ENCODE measurements at regions not wholly inside any gene's neighbourhood (a gene's known extent, or its start where the extent isn't known, plus 50 kb on each side); places are given as distances from the start of the nearest gene placed in this dataset.
A peak's percentile ranks its signal among the peaks of the same experiment; 100 is the strongest.

DNA sequence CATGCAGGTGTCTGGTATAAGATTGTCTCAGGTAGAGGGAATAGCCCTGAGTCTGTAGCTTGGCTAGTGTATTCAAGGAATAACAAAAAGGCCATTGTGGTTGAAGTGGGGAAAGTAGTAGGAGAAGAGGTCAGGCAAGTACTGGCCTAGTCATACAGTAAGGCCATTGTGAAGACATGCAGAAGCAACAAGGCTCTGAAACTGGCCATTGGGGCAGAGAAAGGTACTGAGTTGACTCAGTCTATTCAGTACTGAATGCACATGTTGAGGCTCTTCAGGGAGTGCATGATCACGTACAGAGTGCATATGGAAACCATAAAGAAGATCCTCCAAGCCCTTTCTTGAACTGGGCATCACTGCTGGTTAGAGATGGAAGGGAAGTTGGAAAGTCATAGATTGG lies 477.6 kb downstream of the SOX6 start:
- H3K27me3 ChIP-seq: no peaks in the 10 kb centered on the region
- ATAC-seq (no peak), DNase-seq (no peak)
- H3K36me3 ChIP-seq: no peaks in the 10 kb centered on the region
- intact Hi-C loops (cut with DNase I): no loop called here
- H3K9me3 ChIP-seq: peaks cover 0 to under 1% (median 0%) of the 10 kb centered on the region in 12 donors
- H3K4me3 ChIP-seq: no peak overlapping the region
- TF ChIP-seq, protein P1, sequence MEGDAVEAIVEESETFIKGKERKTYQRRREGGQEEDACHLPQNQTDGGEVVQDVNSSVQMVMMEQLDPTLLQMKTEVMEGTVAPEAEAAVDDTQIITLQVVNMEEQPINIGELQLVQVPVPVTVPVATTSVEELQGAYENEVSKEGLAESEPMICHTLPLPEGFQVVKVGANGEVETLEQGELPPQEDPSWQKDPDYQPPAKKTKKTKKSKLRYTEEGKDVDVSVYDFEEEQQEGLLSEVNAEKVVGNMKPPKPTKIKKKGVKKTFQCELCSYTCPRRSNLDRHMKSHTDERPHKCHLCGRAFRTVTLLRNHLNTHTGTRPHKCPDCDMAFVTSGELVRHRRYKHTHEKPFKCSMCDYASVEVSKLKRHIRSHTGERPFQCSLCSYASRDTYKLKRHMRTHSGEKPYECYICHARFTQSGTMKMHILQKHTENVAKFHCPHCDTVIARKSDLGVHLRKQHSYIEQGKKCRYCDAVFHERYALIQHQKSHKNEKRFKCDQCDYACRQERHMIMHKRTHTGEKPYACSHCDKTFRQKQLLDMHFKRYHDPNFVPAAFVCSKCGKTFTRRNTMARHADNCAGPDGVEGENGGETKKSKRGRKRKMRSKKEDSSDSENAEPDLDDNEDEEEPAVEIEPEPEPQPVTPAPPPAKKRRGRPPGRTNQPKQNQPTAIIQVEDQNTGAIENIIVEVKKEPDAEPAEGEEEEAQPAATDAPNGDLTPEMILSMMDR (IDR thresholded peaks at IDR 0.05): no peak
- no peak for TF ChIP-seq POLR2A (IDR thresholded peaks at IDR 0.05)
- H3K27ac ChIP-seq: no peak overlapping the region
- H3K4me1 ChIP-seq: peaks cover 0 to 17% (median 7%) of the 10 kb centered on the region in 12 donors
- 92 to 100% (median 95%) methylated on average over 1 of the region's 1 CpG for WGBS, 4 donors

DNA sequence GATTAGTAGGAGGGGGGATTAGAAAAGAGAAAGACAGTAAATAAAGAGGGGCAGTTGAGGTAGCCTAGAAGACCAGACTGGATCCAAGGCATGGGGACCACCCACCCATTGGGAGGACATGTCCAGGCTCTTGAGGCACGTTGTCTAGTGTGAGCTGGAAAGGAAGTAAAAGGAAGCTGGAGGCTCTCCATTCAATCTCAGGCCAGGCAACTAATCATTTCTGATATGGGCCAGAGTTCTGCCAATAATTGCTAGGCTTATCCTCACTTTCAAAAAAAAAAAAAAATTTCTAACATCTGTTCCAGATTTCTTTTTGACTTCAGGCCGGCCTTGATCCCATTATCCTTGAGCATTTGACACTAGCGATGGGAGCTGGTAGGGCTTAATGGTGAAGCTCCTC lies 476.1 kb downstream of the SOX6 start:
- Histone ChIP-seq H3K4me1 (peaks cover 0 to 32% (median 18%) of the 10 kb centered on the region in 12 donors), H3K36me3 (no peaks in the 10 kb centered on the region), H3K27ac (no peak overlapping the region), H3K9me3 (no peaks in the 10 kb centered on the region), H3K27me3 (no peaks in the 10 kb centered on the region), H3K4me3 (no peak overlapping the region)
- ATAC-seq: no peak
- intact Hi-C loops (cut with DNase I): no loop called here
- no peak for DNase-seq
- TF ChIP-seq, protein P1 (IDR thresholded peaks at IDR 0.05): no peak
- TF ChIP-seq POLR2A (IDR thresholded peaks at IDR 0.05): no peak
- WGBS, 4 donors: 71 to 83% (median 73%) methylated on average over 3 of the region's 3 CpGs

DNA sequence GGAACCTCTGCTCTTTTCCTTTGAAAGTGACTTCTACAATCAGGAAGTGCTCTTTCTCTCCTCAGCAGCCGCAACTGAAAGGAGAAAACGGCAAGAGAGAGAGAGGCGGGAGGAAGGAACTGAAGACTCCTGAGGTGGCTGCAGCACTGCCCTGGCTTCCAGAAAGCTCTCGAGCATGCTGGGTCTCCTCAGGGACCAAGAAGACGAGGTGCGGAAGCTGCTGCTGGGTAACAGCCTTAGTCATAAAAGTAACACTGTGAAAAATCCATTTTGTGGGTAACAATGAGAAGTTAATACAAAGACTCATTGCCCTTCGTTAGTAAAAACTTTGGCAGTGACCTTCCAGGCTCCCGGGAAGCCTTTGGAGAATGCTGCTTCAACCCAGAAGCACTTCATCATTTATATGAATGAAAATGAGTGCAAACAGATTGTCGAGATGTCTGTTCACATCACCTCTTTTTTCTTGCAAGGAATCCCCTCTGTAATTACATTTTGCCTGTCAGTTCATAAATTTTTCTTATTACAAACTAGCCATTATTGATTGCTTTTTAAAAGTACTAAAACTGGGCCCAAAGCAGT lies 473.4 kb downstream of the SOX6 start:
- H3K36me3 ChIP-seq: no peaks in the 10 kb centered on the region
- H3K9me3 ChIP-seq: no peaks in the 10 kb centered on the region
- no peak overlapping the region for H3K4me3 ChIP-seq
- H3K27me3 ChIP-seq: no peaks in the 10 kb centered on the region
- peak overlapping the region in 10 of 12 donors; percentile 31 to 79 (median 53) for H3K27ac ChIP-seq
- peak in 2 of 5 donors; percentile 32 for DNase-seq
- intact Hi-C loops (cut with DNase I): no loop called here
- ATAC-seq: peak in 1 of 4 donors; percentile 21
- peaks cover 0 to 33% (median 18%) of the 10 kb centered on the region in 12 donors for H3K4me1 ChIP-seq
- 57 to 69% (median 63%) methylated on average over 9 of the region's 9 CpGs for WGBS, 4 donors
- TF ChIP-seq, protein P1 (IDR thresholded peaks at IDR 0.05): no peak
- TF ChIP-seq POLR2A (IDR thresholded peaks at IDR 0.05): no peak

DNA sequence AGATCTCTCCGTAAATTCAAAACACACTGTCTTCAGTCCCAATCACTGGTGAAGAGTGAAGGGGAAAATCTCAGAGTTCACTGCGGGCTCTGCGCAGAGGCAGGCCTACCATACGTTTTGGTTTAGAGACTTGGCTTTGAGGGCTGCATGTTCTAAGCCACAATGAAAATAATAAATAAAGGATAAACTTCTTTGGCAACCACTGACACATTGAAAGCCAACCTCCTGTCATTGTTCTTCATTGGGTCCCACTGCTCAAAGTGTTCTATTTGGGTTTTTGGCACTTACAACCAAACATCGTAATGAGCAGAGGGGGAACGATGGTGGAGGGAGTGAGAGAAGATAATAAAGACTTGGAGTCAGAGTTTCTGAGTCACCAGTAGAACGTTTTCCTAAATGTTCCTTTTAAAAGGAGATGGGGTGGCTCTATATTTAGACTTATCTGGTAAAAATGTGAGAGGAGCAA lies 472.9 kb downstream of the SOX6 start:
- no peaks in the 10 kb centered on the region for H3K9me3 ChIP-seq
- intact Hi-C loops (cut with DNase I): no loop called here
- peaks cover 0 to 35% (median 18%) of the 10 kb centered on the region in 12 donors for H3K4me1 ChIP-seq
- H3K27ac ChIP-seq: peak overlapping the region in 11 of 12 donors; percentile 11 to 79 (median 52)
- H3K36me3 ChIP-seq: no peaks in the 10 kb centered on the region
- no peak overlapping the region for H3K4me3 ChIP-seq
- ATAC-seq (peak in 3 of 4 donors; percentile 14 to 66 (median 50)), DNase-seq (no peak)
- TF ChIP-seq, protein P1 (IDR thresholded peaks at IDR 0.05): no peak
- TF ChIP-seq POLR2A (IDR thresholded peaks at IDR 0.05): no peak
- H3K27me3 ChIP-seq: no peaks in the 10 kb centered on the region
- 45 to 64% (median 56%) methylated on average over 7 of the region's 7 CpGs for WGBS, 4 donors
